ENCODE measurements at regions not wholly inside any gene's neighbourhood (a gene's known extent, or its start where the extent isn't known, plus 50 kb on each side); places are given as distances from the start of the nearest gene placed in this dataset.

- TF ChIP-seq TCF4 (CRISPR knock-in tag; IDR thresholded peaks at IDR 0.05; ENCODE audit: borderline replicate concordance) (no peak), ZNF565 (CRISPR knock-in tag; conservative IDR thresholded peaks at IDR 0.05; ENCODE audit: low read depth) (no peak), PPARA (CRISPR knock-in tag; IDR thresholded peaks at IDR 0.05; ENCODE audit: borderline replicate concordance) (no peak), SNAI2 (CRISPR knock-in tag; IDR thresholded peaks at IDR 0.05) (no peak), BACH2 (CRISPR knock-in tag; IDR thresholded peaks at IDR 0.05; ENCODE audit: borderline replicate concordance) (no peak), TOX (CRISPR knock-in tag; IDR thresholded peaks at IDR 0.05; ENCODE audit: borderline replicate concordance) (no peak)
- no peak for ATAC-seq
Measured at GRCh38 chr9:118473521-118473920, 769.3 kb downstream of the TLR4 start.

DNA sequence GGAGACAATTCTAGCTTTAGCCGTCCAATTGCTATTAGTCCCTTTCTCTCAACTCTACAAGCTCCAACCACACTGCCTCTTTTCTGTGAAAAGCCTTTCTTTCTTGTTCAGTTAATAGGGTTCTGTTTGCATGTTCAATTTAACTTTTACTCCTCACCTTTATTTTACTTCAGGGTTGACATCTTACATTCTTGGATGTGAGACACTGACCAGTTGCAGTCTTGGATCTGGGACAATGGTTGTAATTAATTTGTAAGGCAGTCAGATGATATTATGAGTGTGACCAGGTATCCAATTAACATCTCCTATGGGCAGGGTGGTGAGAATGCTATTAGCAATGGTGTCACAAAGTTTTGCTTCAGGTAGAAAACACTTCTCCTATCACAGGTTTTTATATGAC lies 774.5 kb downstream of the TLR4 start:
- no peak for ATAC-seq
- TF ChIP-seq GLIS3 (CRISPR knock-in tag; IDR thresholded peaks at IDR 0.05) (no peak), TCF4 (CRISPR knock-in tag; IDR thresholded peaks at IDR 0.05; ENCODE audit: borderline replicate concordance) (no peak), BACH2 (CRISPR knock-in tag; IDR thresholded peaks at IDR 0.05; ENCODE audit: borderline replicate concordance) (no peak), CSRNP3 (CRISPR knock-in tag; IDR thresholded peaks at IDR 0.05) (no peak), TOX (CRISPR knock-in tag; IDR thresholded peaks at IDR 0.05; ENCODE audit: borderline replicate concordance) (no peak)

DNA sequence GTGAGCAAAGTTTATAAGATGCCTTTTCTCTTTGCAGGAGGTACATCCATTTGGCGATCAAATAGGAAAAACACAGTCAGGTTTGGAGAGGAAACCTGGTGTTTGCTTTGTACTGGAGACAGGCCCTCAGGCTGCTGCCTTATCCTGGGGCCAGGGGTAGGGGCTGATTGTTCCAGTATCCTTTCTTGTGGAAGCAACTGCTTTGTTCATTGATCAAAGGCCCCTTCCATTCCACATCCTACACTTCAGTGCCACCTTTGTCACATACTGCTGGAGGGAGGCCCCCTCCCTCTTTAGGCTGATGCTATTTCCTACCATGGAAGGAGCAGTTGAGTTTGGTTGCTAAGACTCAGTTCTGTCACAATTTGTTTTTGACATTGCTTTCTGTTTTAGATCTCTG lies 778.1 kb downstream of the TLR4 start:
- TF ChIP-seq ZNF565 (CRISPR knock-in tag; conservative IDR thresholded peaks at IDR 0.05; ENCODE audit: low read depth) (no peak), CSRNP3 (CRISPR knock-in tag; IDR thresholded peaks at IDR 0.05) (no peak), ZFP3 (CRISPR knock-in tag; IDR thresholded peaks at IDR 0.05) (no peak), PPARA (CRISPR knock-in tag; IDR thresholded peaks at IDR 0.05; ENCODE audit: borderline replicate concordance) (no peak), OSR1 (CRISPR knock-in tag; IDR thresholded peaks at IDR 0.05) (no peak)

DNA sequence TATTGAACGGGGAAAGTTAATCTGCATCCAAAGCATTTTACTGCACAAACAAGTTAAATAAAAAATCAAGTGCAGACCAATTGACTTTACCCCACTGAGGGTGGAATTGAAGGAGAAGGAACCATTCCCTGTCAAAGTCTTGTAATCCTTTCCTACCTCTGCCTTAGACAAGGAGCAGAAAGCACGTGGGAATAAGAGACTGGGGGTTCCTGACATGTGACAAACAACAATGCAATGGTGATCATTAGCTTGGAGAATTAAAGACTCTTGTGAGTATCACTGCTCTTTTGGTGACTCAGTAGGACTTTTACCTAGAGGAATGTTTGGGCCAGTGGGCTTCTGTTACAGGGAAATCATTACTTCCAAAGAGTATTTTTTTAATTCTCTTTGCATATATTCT lies 779.5 kb downstream of the TLR4 start:
- ATAC-seq, result no peak
- TF ChIP-seq TSHZ2 (CRISPR knock-in tag; IDR thresholded peaks at IDR 0.05) (no peak), ZNF8 (CRISPR knock-in tag; IDR thresholded peaks at IDR 0.05) (no peak), BACH2 (CRISPR knock-in tag; IDR thresholded peaks at IDR 0.05; ENCODE audit: borderline replicate concordance) (no peak), TCF4 (CRISPR knock-in tag; IDR thresholded peaks at IDR 0.05; ENCODE audit: borderline replicate concordance) (no peak), ESRRG (CRISPR knock-in tag; IDR thresholded peaks at IDR 0.05) (no peak), POU6F1 (CRISPR knock-in tag; IDR thresholded peaks at IDR 0.05; ENCODE audit: borderline replicate concordance, low read depth) (no peak), TOX (CRISPR knock-in tag; IDR thresholded peaks at IDR 0.05; ENCODE audit: borderline replicate concordance) (no peak), ZC3H10 (CRISPR knock-in tag; IDR thresholded peaks at IDR 0.05) (no peak), RARB (CRISPR knock-in tag; IDR thresholded peaks at IDR 0.05) (no peak), ARNTL (CRISPR knock-in tag; IDR thresholded peaks at IDR 0.05; ENCODE audit: borderline replicate concordance, low read depth) (no peak), PPARA (CRISPR knock-in tag; IDR thresholded peaks at IDR 0.05; ENCODE audit: borderline replicate concordance) (no peak), ZFP30 (CRISPR knock-in tag; IDR thresholded peaks at IDR 0.05) (no peak), GLIS3 (CRISPR knock-in tag; IDR thresholded peaks at IDR 0.05) (no peak), OSR1 (CRISPR knock-in tag; IDR thresholded peaks at IDR 0.05) (no peak), ZNF565 (CRISPR knock-in tag; conservative IDR thresholded peaks at IDR 0.05; ENCODE audit: low read depth) (no peak)
- TF ChIP-seq, protein P1, sequence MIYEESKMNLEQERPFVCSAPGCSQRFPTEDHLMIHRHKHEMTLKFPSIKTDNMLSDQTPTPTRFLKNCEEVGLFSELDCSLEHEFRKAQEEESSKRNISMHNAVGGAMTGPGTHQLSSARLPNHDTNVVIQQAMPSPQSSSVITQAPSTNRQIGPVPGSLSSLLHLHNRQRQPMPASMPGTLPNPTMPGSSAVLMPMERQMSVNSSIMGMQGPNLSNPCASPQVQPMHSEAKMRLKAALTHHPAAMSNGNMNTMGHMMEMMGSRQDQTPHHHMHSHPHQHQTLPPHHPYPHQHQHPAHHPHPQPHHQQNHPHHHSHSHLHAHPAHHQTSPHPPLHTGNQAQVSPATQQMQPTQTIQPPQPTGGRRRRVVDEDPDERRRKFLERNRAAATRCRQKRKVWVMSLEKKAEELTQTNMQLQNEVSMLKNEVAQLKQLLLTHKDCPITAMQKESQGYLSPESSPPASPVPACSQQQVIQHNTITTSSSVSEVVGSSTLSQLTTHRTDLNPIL (CRISPR knock-in tag; IDR thresholded peaks at IDR 0.05; ENCODE audit: low read depth), result no peak
- TF ChIP-seq, protein P2, sequence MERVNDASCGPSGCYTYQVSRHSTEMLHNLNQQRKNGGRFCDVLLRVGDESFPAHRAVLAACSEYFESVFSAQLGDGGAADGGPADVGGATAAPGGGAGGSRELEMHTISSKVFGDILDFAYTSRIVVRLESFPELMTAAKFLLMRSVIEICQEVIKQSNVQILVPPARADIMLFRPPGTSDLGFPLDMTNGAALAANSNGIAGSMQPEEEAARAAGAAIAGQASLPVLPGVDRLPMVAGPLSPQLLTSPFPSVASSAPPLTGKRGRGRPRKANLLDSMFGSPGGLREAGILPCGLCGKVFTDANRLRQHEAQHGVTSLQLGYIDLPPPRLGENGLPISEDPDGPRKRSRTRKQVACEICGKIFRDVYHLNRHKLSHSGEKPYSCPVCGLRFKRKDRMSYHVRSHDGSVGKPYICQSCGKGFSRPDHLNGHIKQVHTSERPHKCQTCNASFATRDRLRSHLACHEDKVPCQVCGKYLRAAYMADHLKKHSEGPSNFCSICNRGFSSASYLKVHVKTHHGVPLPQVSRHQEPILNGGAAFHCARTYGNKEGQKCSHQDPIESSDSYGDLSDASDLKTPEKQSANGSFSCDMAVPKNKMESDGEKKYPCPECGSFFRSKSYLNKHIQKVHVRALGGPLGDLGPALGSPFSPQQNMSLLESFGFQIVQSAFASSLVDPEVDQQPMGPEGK (CRISPR knock-in tag; IDR thresholded peaks at IDR 0.05; ENCODE audit: borderline replicate concordance), result no peak

More for the DNA sequence above, 778.1 kb downstream of the TLR4 start:
- ATAC-seq, result no peak
